ENCODE measurements at regions not wholly inside any gene's neighbourhood (a gene's known extent, or its start where the extent isn't known, plus 50 kb on each side); places are given as distances from the start of the nearest gene placed in this dataset.

- H3K27ac ChIP-seq (ENCODE audit: low read depth, low read length) = no peak overlapping the region
- no peaks in the 10 kb centered on the region for H3K9me3 ChIP-seq (ENCODE audit: control insufficient read depth in 5 of 5, low read length in 5 of 5)
- H3K9ac ChIP-seq (ENCODE audit: low read length in 5 of 5) = no peak overlapping the region
- H3K4me3 ChIP-seq (ENCODE audit: low read depth in 1 of 5, low read length in 5 of 5) = no peak overlapping the region
- H3K36me3 ChIP-seq (ENCODE audit: control insufficient read depth in 5 of 5, insufficient read depth in 5 of 5, low read length in 5 of 5) = no peaks in the 10 kb centered on the region
- H3K4me1 ChIP-seq (ENCODE audit: control insufficient read depth in 5 of 5, insufficient read depth in 5 of 5, low read length in 5 of 5) = peaks cover 0 to 14% (median 4%) of the 10 kb centered on the region in 5 donors
- no peaks in the 10 kb centered on the region for H3K27me3 ChIP-seq (ENCODE audit: control insufficient read depth in 5 of 5, insufficient read depth in 4 of 5, low read length in 5 of 5)
Measured at GRCh38 chr11:122193457-122193856, 77.4 kb upstream of the BLID start.

GRCh38 chr11:122192634-122193255, 76.7 kb upstream of the BLID start:
- H3K27ac ChIP-seq (ENCODE audit: low read depth, low read length) = no peak overlapping the region
- H3K9ac ChIP-seq (ENCODE audit: low read length in 5 of 5) = no peak overlapping the region
- no peaks in the 10 kb centered on the region for H3K9me3 ChIP-seq (ENCODE audit: control insufficient read depth in 5 of 5, low read length in 5 of 5)
- H3K4me3 ChIP-seq (ENCODE audit: low read depth in 1 of 5, low read length in 5 of 5) = no peak overlapping the region
- peaks cover 0 to 9% (median 3%) of the 10 kb centered on the region in 5 donors for H3K4me1 ChIP-seq (ENCODE audit: control insufficient read depth in 5 of 5, insufficient read depth in 5 of 5, low read length in 5 of 5)
- H3K27me3 ChIP-seq (ENCODE audit: control insufficient read depth in 5 of 5, insufficient read depth in 4 of 5, low read length in 5 of 5) = no peaks in the 10 kb centered on the region
- no peaks in the 10 kb centered on the region for H3K36me3 ChIP-seq (ENCODE audit: control insufficient read depth in 5 of 5, insufficient read depth in 5 of 5, low read length in 5 of 5)

GRCh38 chr11:122190768-122191167, 74.8 kb upstream of the BLID start:
- peaks cover 0 to 9% (median 3%) of the 10 kb centered on the region in 5 donors for H3K4me1 ChIP-seq (ENCODE audit: control insufficient read depth in 5 of 5, insufficient read depth in 5 of 5, low read length in 5 of 5)
- no peaks in the 10 kb centered on the region for H3K27me3 ChIP-seq (ENCODE audit: control insufficient read depth in 5 of 5, insufficient read depth in 4 of 5, low read length in 5 of 5)
- H3K4me3 ChIP-seq (ENCODE audit: low read depth in 1 of 5, low read length in 5 of 5) = no peak overlapping the region
- peaks cover 3 to 7% (median 6%) of the 10 kb centered on the region in 5 donors for H3K9me3 ChIP-seq (ENCODE audit: control insufficient read depth in 5 of 5, low read length in 5 of 5)
- H3K9ac ChIP-seq (ENCODE audit: low read length in 5 of 5) = no peak overlapping the region
- peaks cover 0 to under 1% (median 0%) of the 10 kb centered on the region in 5 donors for H3K36me3 ChIP-seq (ENCODE audit: control insufficient read depth in 5 of 5, insufficient read depth in 5 of 5, low read length in 5 of 5)
- no peak overlapping the region for H3K27ac ChIP-seq (ENCODE audit: low read depth, low read length)

GRCh38 chr11:122189229-122189628, 73.2 kb upstream of the BLID start:
- Histone ChIP-seq H3K27me3 (ENCODE audit: control insufficient read depth in 5 of 5, insufficient read depth in 4 of 5, low read length in 5 of 5) (no peaks in the 10 kb centered on the region), H3K9ac (ENCODE audit: low read length in 5 of 5) (peak overlapping the region in 2 of 5 donors; percentile 12 to 44), H3K36me3 (ENCODE audit: control insufficient read depth in 5 of 5, insufficient read depth in 5 of 5, low read length in 5 of 5) (peaks cover 0 to 4% (median 0%) of the 10 kb centered on the region in 5 donors), H3K4me3 (ENCODE audit: low read depth in 1 of 5, low read length in 5 of 5) (no peak overlapping the region), H3K4me1 (ENCODE audit: control insufficient read depth in 5 of 5, insufficient read depth in 5 of 5, low read length in 5 of 5) (peaks cover 0 to 9% (median 3%) of the 10 kb centered on the region in 5 donors), H3K27ac (ENCODE audit: low read depth, low read length) (peak overlapping the region; percentile 72), H3K9me3 (ENCODE audit: control insufficient read depth in 5 of 5, low read length in 5 of 5) (peaks cover 8 to 22% (median 17%) of the 10 kb centered on the region in 5 donors)

- no peak overlapping the region for H3K27ac ChIP-seq (ENCODE audit: low read depth, low read length)
- no peaks in the 10 kb centered on the region for H3K27me3 ChIP-seq (ENCODE audit: control insufficient read depth in 5 of 5, insufficient read depth in 4 of 5, low read length in 5 of 5)
- H3K9me3 ChIP-seq (ENCODE audit: control insufficient read depth in 5 of 5, low read length in 5 of 5) = peaks cover 8 to 30% (median 20%) of the 10 kb centered on the region in 5 donors
Measured at GRCh38 chr11:122187373-122188165, 71.6 kb upstream of the BLID start.

GRCh38 chr11:122186439-122187080, 70.5 kb upstream of the BLID start:
- Histone ChIP-seq H3K36me3 (ENCODE audit: control insufficient read depth in 5 of 5, insufficient read depth in 5 of 5, low read length in 5 of 5) (peaks cover 0 to 4% (median 0%) of the 10 kb centered on the region in 5 donors), H3K27ac (ENCODE audit: low read depth, low read length) (peak overlapping the region; percentile 56), H3K9me3 (ENCODE audit: control insufficient read depth in 5 of 5, low read length in 5 of 5) (peaks cover 8 to 35% (median 25%) of the 10 kb centered on the region in 5 donors), H3K27me3 (ENCODE audit: control insufficient read depth in 5 of 5, insufficient read depth in 4 of 5, low read length in 5 of 5) (no peaks in the 10 kb centered on the region), H3K4me3 (ENCODE audit: low read depth in 1 of 5, low read length in 5 of 5) (no peak overlapping the region), H3K9ac (ENCODE audit: low read length in 5 of 5) (no peak overlapping the region), H3K4me1 (ENCODE audit: control insufficient read depth in 5 of 5, insufficient read depth in 5 of 5, low read length in 5 of 5) (peaks cover 0 to 4% (median 0%) of the 10 kb centered on the region in 5 donors)

More at GRCh38 chr11:122187373-122188165, 71.6 kb upstream of the BLID start:
- Histone ChIP-seq H3K4me1 (ENCODE audit: control insufficient read depth in 5 of 5, insufficient read depth in 5 of 5, low read length in 5 of 5) (peaks cover 0 to 6% (median 0%) of the 10 kb centered on the region in 5 donors), H3K9ac (ENCODE audit: low read length in 5 of 5) (no peak overlapping the region), H3K4me3 (ENCODE audit: low read depth in 1 of 5, low read length in 5 of 5) (no peak overlapping the region), H3K36me3 (ENCODE audit: control insufficient read depth in 5 of 5, insufficient read depth in 5 of 5, low read length in 5 of 5) (peaks cover 0 to 4% (median 0%) of the 10 kb centered on the region in 5 donors)

- Histone ChIP-seq H3K27me3 (ENCODE audit: control insufficient read depth in 5 of 5, insufficient read depth in 4 of 5, low read length in 5 of 5) (no peaks in the 10 kb centered on the region), H3K9me3 (ENCODE audit: control insufficient read depth in 5 of 5, low read length in 5 of 5) (peaks cover 8 to 35% (median 25%) of the 10 kb centered on the region in 5 donors), H3K4me1 (ENCODE audit: control insufficient read depth in 5 of 5, insufficient read depth in 5 of 5, low read length in 5 of 5) (peaks cover 0 to 23% (median 13%) of the 10 kb centered on the region in 5 donors), H3K36me3 (ENCODE audit: control insufficient read depth in 5 of 5, insufficient read depth in 5 of 5, low read length in 5 of 5) (peaks cover 0 to 4% (median 0%) of the 10 kb centered on the region in 5 donors), H3K4me3 (ENCODE audit: low read depth in 1 of 5, low read length in 5 of 5) (no peak overlapping the region), H3K27ac (ENCODE audit: low read depth, low read length) (no peak overlapping the region), H3K9ac (ENCODE audit: low read length in 5 of 5) (no peak overlapping the region)
Measured at GRCh38 chr11:122183933-122184332, 67.9 kb upstream of the BLID start.

- Histone ChIP-seq H3K4me1 (ENCODE audit: control insufficient read depth in 5 of 5, insufficient read depth in 5 of 5, low read length in 5 of 5) (peaks cover 0 to 20% (median 13%) of the 10 kb centered on the region in 5 donors), H3K9me3 (ENCODE audit: control insufficient read depth in 5 of 5, low read length in 5 of 5) (peaks cover 8 to 35% (median 25%) of the 10 kb centered on the region in 5 donors), H3K36me3 (ENCODE audit: control insufficient read depth in 5 of 5, insufficient read depth in 5 of 5, low read length in 5 of 5) (peaks cover 0 to 4% (median 0%) of the 10 kb centered on the region in 5 donors), H3K27me3 (ENCODE audit: control insufficient read depth in 5 of 5, insufficient read depth in 4 of 5, low read length in 5 of 5) (no peaks in the 10 kb centered on the region), H3K9ac (ENCODE audit: low read length in 5 of 5) (no peak overlapping the region), H3K27ac (ENCODE audit: low read depth, low read length) (no peak overlapping the region), H3K4me3 (ENCODE audit: low read depth in 1 of 5, low read length in 5 of 5) (no peak overlapping the region)
Measured at GRCh38 chr11:122181893-122182292, 65.9 kb upstream of the BLID start.

GRCh38 chr11:122181372-122181771, 65.4 kb upstream of the BLID start:
- Histone ChIP-seq H3K27me3 (ENCODE audit: control insufficient read depth in 5 of 5, insufficient read depth in 4 of 5, low read length in 5 of 5) (no peaks in the 10 kb centered on the region), H3K4me3 (ENCODE audit: low read depth in 1 of 5, low read length in 5 of 5) (no peak overlapping the region), H3K4me1 (ENCODE audit: control insufficient read depth in 5 of 5, insufficient read depth in 5 of 5, low read length in 5 of 5) (peaks cover 0 to 20% (median 13%) of the 10 kb centered on the region in 5 donors), H3K36me3 (ENCODE audit: control insufficient read depth in 5 of 5, insufficient read depth in 5 of 5, low read length in 5 of 5) (peaks cover 0 to 4% (median 0%) of the 10 kb centered on the region in 5 donors), H3K27ac (ENCODE audit: low read depth, low read length) (peak overlapping the region; percentile 34), H3K9me3 (ENCODE audit: control insufficient read depth in 5 of 5, low read length in 5 of 5) (peaks cover 8 to 34% (median 25%) of the 10 kb centered on the region in 5 donors), H3K9ac (ENCODE audit: low read length in 5 of 5) (no peak overlapping the region)
